GM12873 (cell line): ENCODE measurements at regions not wholly inside any gene's neighbourhood (a gene's known extent, or its start where the extent isn't known, plus 50 kb on each side); places are given as distances from the start of the nearest gene placed in this dataset.

Source experiments
- TF ChIP-seq, protein P1 (sequence below): IDR thresholded peaks from 2 replicates; pipeline ENCODE4 v1.5.1; 2012; ENCODE audit warnings: low read depth, mild to moderate bottlenecking, moderate library complexity, low read length, control low read depth; ENCODE audit not compliant: insufficient read depth; ENCODE audit errors: missing control alignments

DNA sequence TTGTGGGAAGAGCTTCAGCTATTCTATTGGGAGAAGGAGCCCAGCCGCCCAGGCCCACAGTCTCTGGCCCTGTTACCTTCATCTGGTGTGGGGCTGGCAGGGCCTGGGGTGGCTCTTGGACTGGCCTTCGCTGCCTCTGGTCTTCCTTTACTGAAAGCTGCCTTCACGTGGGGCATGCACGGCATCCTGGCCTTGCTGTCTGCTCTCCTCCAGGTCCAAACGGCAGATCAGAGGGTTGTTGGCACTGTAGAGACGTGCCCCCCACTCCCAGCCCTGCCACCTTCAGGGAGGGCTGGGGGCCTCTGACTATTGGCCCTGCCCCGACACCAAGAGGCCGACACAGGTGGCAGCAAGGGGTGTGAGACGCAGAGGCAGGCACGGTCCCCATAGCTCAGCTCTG is 291.3 kb upstream of the IRX1 start:
- TF ChIP-seq, protein P1, sequence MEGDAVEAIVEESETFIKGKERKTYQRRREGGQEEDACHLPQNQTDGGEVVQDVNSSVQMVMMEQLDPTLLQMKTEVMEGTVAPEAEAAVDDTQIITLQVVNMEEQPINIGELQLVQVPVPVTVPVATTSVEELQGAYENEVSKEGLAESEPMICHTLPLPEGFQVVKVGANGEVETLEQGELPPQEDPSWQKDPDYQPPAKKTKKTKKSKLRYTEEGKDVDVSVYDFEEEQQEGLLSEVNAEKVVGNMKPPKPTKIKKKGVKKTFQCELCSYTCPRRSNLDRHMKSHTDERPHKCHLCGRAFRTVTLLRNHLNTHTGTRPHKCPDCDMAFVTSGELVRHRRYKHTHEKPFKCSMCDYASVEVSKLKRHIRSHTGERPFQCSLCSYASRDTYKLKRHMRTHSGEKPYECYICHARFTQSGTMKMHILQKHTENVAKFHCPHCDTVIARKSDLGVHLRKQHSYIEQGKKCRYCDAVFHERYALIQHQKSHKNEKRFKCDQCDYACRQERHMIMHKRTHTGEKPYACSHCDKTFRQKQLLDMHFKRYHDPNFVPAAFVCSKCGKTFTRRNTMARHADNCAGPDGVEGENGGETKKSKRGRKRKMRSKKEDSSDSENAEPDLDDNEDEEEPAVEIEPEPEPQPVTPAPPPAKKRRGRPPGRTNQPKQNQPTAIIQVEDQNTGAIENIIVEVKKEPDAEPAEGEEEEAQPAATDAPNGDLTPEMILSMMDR, result no peak

DNA sequence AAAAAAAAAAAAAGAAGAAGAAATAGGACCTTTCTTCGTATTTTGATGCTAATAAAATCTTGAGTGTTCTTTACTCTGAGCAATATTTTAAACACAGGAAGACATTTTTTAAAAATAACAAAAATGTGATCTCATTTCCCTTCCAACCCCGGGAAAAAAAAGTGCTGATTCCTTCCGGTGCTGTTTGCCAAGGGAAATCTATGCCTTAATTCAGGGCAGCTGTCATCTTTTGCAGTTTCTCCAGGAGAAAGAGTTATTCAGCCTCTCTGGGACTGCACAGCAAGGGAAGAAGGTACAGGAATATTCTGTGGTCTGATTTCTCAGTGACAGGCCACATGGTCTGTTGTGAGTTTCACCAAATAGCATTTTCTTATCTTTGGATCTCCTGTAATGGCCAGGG is 291.9 kb upstream of the IRX1 start:
- TF ChIP-seq, protein P1, result no peak

DNA sequence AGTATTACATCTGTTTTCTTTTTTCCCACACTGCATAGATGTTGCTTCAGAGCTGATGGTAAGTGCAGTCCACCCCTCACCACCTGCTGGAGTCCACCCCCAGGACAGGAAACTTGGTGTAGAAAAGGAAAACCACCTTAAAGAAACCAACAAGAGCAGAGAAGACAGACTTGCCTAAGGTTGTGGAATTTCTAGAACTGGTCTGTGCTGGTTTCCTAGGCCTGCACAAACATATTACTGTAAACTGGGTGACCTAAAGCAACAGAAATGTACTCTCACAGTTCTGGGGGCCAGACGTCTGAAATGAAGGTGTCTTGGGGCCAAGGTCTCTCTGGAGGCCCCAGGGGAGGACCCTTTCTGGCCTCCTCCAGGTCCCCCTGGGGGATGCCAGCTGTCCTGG is 293.4 kb upstream of the IRX1 start:
- TF ChIP-seq, protein P1, result no peak

DNA sequence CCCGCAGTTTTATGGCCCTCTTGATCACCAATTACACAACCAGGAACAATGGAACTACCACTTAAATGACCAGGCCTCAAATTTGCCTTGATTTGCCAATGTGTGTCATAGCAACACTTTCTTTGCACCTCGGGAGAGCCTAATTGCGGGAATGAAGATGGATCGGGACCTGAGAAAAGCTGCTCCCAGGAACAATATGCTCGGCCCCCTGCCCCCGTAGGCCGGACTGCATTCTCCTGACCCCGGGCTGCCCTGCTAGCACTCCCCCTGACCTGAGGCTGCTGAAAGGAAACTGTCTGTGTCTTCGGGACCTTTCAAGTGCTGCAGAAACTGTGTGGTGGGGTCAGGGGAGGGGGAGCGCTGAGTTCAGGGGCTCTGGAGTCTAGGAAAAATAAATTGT is 294.3 kb upstream of the IRX1 start:
- TF ChIP-seq, protein P1, result no peak

GRCh38 chr5:3300726-3301125 is 294.9 kb upstream of the IRX1 start:
- TF ChIP-seq, protein P1, result no peak

DNA sequence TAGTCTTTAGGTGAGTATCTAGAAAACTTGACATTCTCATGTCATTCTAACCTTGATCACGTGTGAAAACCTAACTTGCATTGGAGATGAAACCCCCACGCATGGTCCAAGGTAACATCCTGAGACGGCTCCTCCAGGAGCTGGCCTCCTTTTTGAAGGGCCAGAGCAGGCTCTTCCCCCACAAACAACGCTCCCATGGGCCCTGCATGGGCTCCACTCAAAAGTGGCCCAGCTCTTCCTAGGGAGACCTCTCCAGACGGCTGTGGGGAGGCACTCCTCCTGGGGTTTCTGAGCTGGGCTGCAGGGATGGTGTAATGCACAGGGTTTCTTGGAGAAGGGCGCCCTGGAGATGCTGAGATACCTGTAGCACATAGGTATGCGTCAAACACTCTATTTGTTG is 296.2 kb upstream of the IRX1 start:
- TF ChIP-seq, protein P1, result no peak

GRCh38 chr5:3297853-3298252 is 297.8 kb upstream of the IRX1 start:
- TF ChIP-seq, protein P1, result no peak
